ENCODE measurements at regions not wholly inside any gene's neighbourhood (a gene's known extent, or its start where the extent isn't known, plus 50 kb on each side); places are given as distances from the start of the nearest gene placed in this dataset.

DNA sequence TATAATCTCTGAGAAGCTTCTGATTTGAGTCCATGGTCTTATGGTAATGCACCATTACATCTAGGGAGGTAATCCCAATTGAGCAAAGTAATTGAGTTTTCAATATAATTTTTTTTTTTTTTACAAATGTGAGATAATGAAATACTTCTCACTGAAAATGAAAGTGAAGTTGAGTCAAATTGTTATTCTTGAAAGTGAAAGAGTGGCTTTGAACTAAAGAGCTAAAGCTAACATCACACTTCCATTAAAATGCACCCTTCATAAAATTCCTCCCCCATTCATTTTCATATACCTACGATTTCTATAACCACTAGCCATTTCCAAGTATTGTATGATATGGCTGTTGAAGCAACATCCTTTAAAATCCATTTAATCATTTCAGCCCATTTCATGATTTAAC is 149.1 kb upstream of the IMPG1 start:
- no peak overlapping the region for H3K4me3 ChIP-seq (ENCODE audit: insufficient read depth, low read length)
- H3K27ac ChIP-seq (ENCODE audit: low read depth, low read length), result no peak overlapping the region
- H3K79me2 ChIP-seq (ENCODE audit: insufficient read depth, low read length), result no peaks in the 10 kb centered on the region
- no peak for DNase-seq (ENCODE audit: insufficient read length, low spot score, missing footprints)
- no peaks in the 10 kb centered on the region for H3K27me3 ChIP-seq (ENCODE audit: insufficient read depth, low read length)
- no peaks in the 10 kb centered on the region for H3K36me3 ChIP-seq (ENCODE audit: insufficient read depth, low read length)
- peaks cover 2% of the 10 kb centered on the region for H3K9me3 ChIP-seq (ENCODE audit: low read depth, low read length)
- H4K20me1 ChIP-seq (ENCODE audit: insufficient read depth, low read length), result no peaks in the 10 kb centered on the region
- TF ChIP-seq CTCF (IDR thresholded peaks at IDR 0.05; ENCODE audit: extremely low read depth, low read depth, low read length), result no peak
- H3K4me2 ChIP-seq (ENCODE audit: insufficient read depth, low read length), result no peak overlapping the region
- H2AFZ ChIP-seq (ENCODE audit: low read length), result no peak overlapping the region
- H3K4me1 ChIP-seq (ENCODE audit: insufficient read depth, low read length), result no peaks in the 10 kb centered on the region

- TF ChIP-seq CTCF (IDR thresholded peaks at IDR 0.05; ENCODE audit: extremely low read depth, low read depth, low read length), result no peak
- no peaks in the 10 kb centered on the region for H4K20me1 ChIP-seq (ENCODE audit: insufficient read depth, low read length)
- H3K27me3 ChIP-seq (ENCODE audit: insufficient read depth, low read length), result no peaks in the 10 kb centered on the region
- no peak for DNase-seq (ENCODE audit: insufficient read length, low spot score, missing footprints)
- H3K4me1 ChIP-seq (ENCODE audit: insufficient read depth, low read length), result no peaks in the 10 kb centered on the region
- H3K27ac ChIP-seq (ENCODE audit: low read depth, low read length), result no peak overlapping the region
- H3K4me2 ChIP-seq (ENCODE audit: insufficient read depth, low read length), result no peak overlapping the region
- H3K79me2 ChIP-seq (ENCODE audit: insufficient read depth, low read length), result no peaks in the 10 kb centered on the region
- H3K9me3 ChIP-seq (ENCODE audit: low read depth, low read length), result peaks cover 2% of the 10 kb centered on the region
- H3K4me3 ChIP-seq (ENCODE audit: insufficient read depth, low read length), result no peak overlapping the region
- no peaks in the 10 kb centered on the region for H3K36me3 ChIP-seq (ENCODE audit: insufficient read depth, low read length)
- H2AFZ ChIP-seq (ENCODE audit: low read length), result no peak overlapping the region
These were observed 148.3 kb upstream of the IMPG1 start for GRCh38 chr6:76220805-76221204.

DNA sequence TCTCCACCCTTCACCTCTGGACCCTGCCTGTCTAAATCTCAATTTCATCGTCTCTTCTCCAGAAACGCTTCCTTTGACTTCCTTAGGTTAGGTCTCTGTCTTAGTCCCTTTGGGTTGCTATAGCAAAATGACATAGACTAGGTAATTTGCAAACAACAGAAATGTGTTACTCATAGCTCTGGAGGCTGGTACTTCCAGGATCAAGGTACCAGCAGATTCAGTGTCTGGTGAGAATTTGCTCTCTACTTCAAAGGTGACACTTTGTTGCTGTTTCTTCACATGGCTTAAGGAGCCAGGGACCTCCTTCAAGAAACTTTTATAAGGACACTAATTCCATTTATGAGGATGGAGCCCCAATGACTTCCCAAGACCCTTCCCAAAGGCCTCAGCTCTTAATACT is 145.1 kb upstream of the IMPG1 start:
- Histone ChIP-seq H3K4me3 (ENCODE audit: insufficient read depth, low read length) (no peak overlapping the region), H3K4me2 (ENCODE audit: insufficient read depth, low read length) (no peak overlapping the region), H3K27ac (ENCODE audit: low read depth, low read length) (no peak overlapping the region), H2AFZ (ENCODE audit: low read length) (no peak overlapping the region), H3K36me3 (ENCODE audit: insufficient read depth, low read length) (no peaks in the 10 kb centered on the region), H3K27me3 (ENCODE audit: insufficient read depth, low read length) (no peaks in the 10 kb centered on the region), H3K9me3 (ENCODE audit: low read depth, low read length) (no peaks in the 10 kb centered on the region), H3K79me2 (ENCODE audit: insufficient read depth, low read length) (no peaks in the 10 kb centered on the region), H3K4me1 (ENCODE audit: insufficient read depth, low read length) (no peaks in the 10 kb centered on the region), H4K20me1 (ENCODE audit: insufficient read depth, low read length) (no peaks in the 10 kb centered on the region)
- no peak for TF ChIP-seq CTCF (IDR thresholded peaks at IDR 0.05; ENCODE audit: extremely low read depth, low read depth, low read length)
- no peak for DNase-seq (ENCODE audit: insufficient read length, low spot score, missing footprints)

DNA sequence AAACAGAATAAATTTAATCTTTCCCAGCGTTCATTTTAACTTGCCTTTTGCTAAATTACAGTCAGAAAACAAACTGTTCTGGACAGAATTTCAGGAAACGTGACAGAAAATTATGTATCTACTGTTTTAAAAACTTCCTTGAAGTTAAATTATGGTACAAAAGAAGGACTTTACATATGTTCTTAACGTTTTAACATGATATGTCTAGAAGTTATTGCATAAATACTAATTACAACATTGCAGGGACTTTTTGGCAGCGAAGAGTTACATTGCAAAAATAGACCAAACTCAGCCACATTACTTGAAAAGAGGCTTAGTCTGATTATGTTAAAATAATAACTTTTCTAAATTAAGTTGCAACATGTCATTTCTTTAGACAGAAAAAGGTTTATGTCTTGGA is 142.1 kb upstream of the IMPG1 start:
- H3K4me1 ChIP-seq (ENCODE audit: insufficient read depth, low read length), result no peaks in the 10 kb centered on the region
- no peak overlapping the region for H2AFZ ChIP-seq (ENCODE audit: low read length)
- H3K27ac ChIP-seq (ENCODE audit: low read depth, low read length), result no peak overlapping the region
- no peak overlapping the region for H3K4me3 ChIP-seq (ENCODE audit: insufficient read depth, low read length)
- H3K27me3 ChIP-seq (ENCODE audit: insufficient read depth, low read length), result no peaks in the 10 kb centered on the region
- no peaks in the 10 kb centered on the region for H4K20me1 ChIP-seq (ENCODE audit: insufficient read depth, low read length)
- no peak for TF ChIP-seq CTCF (IDR thresholded peaks at IDR 0.05; ENCODE audit: extremely low read depth, low read depth, low read length)
- H3K79me2 ChIP-seq (ENCODE audit: insufficient read depth, low read length), result no peaks in the 10 kb centered on the region
- H3K9me3 ChIP-seq (ENCODE audit: low read depth, low read length), result no peaks in the 10 kb centered on the region
- H3K36me3 ChIP-seq (ENCODE audit: insufficient read depth, low read length), result no peaks in the 10 kb centered on the region
- no peak for DNase-seq (ENCODE audit: insufficient read length, low spot score, missing footprints)
- no peak overlapping the region for H3K4me2 ChIP-seq (ENCODE audit: insufficient read depth, low read length)

Measured in osteoblast (primary cell).